Daoy (cell line): ENCODE measurements at regions not wholly inside any gene's neighbourhood (a gene's known extent, or its start where the extent isn't known, plus 50 kb on each side); places are given as distances from the start of the nearest gene placed in this dataset.

Source experiments
- DNase-seq: peaks from one replicate; pipeline ENCODE4 v3.0.0-alpha.2; 2015; ENCODE audit warnings: low read depth

- DNase-seq = no peak
These were observed 329.9 kb downstream of the FOXO1 start for GRCh38 chr13:40336228-40337221.

GRCh38 chr13:40337651-40338050, 328.8 kb downstream of the FOXO1 start:
- no peak for DNase-seq

GRCh38 chr13:40338217-40338616, 328.2 kb downstream of the FOXO1 start:
- DNase-seq = no peak

DNA sequence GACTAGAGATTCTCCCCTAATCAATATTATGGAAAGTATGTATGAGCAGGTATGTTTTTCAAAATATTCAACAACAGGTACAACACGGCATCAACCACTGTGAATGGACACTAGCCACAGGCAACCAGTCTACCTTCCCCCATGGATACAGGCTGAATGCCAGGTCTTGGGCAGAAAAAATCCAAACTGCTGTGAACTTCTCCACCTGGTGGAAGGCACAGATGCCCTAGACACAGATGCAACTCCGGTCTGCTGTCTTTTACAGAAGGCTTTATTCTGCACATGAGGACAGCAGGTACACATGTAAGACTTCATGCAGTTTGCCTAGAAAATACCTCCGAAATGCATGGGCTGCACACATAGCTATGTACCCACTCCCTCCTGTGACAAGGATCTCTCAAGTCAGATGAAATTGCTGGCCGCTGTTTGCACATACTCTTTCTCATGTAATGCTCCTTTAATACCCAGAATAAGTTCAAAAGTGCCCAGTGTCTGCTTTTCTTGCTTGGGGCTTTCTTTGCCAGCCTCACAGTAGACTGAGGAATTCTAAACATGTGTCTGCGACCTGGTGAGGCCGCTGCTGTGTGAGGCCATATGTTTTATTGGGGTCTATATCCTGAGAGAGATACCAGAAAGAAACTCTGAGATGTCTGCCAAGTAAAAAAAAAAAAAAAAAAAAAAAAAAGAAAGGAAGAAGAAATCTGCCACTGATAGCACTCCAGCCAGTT, 325.9 kb downstream of the FOXO1 start:
- no peak for DNase-seq

- no peak for DNase-seq
These were observed 325.4 kb downstream of the FOXO1 start for GRCh38 chr13:40341096-40341471.

DNA sequence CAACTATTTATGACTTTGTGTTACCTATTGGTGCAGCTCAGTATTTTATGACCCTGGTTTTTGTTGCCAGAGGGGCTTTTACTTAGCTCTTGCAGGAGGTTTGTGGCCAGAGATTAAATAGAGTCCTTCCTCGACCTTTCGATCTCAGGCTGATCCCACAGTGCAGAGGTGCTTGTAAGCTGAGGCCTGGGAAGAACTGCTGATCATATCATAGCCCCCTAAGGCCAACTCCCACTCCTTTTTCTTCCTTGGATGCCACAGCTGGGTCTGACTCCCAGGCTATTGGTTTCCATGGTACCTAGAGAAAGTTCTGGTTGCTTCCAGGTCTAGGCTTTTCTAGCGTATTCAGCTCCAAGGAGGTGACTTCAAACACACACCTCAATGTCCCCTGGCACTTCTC, 324.9 kb downstream of the FOXO1 start:
- DNase-seq = no peak

DNA sequence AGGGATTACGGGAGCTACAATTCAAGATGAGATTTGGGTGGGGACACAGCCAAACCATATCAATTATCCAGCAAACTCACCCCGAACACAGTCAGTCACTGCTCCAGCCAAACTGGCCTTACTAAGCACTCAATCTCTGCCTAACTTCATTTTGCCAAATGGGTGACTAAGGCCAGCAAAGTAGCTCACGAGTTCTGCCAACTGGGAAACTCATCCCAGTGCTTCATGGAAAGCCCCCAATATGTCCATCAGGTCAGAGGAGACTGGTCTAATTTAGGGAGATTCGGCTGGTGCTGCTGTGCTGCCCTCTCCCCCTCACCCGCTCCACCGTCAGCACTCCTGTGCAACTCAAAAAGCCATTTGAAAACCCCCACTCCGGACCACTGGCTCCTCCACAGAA, 324.0 kb downstream of the FOXO1 start:
- DNase-seq = no peak

- no peak for DNase-seq
These were observed 323.5 kb downstream of the FOXO1 start for GRCh38 chr13:40342901-40343300.

DNA sequence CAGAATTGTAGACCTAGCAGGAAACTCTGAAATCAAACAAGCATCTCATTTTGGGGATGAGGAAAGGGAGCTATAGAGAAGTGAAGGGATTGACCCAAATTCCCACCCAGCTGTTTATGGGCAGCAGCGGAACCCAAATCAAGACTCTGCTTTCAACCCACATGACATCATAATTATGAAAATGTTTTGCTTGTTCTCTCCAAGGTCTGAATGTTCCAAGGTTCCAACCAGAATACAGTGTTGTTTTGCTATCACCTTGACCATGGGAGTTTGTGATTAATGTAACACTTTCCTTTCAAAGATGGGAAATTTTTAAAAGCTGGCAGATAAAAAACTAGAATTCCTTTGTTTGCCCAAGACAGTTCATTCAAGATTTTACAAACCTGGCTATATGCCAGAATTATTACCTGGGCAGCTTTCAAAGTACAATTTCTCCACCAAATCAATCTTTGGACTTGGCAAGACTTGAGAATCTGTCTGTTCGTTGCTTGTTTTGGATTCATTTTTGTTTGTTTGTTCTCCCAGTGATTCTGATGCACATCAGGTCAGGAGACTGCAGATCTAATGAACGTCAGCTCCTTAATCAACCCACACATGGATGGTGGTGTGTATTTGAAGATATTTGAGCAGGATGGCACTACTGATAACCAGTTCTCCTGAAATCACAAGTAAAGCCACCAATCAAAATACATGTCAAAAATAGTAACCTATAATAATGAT, 322.7 kb downstream of the FOXO1 start:
- no peak for DNase-seq

- DNase-seq = no peak
These were observed 321.9 kb downstream of the FOXO1 start for GRCh38 chr13:40344270-40345148.

- DNase-seq = no peak
These were observed 321.3 kb downstream of the FOXO1 start for GRCh38 chr13:40345149-40345514.

DNA sequence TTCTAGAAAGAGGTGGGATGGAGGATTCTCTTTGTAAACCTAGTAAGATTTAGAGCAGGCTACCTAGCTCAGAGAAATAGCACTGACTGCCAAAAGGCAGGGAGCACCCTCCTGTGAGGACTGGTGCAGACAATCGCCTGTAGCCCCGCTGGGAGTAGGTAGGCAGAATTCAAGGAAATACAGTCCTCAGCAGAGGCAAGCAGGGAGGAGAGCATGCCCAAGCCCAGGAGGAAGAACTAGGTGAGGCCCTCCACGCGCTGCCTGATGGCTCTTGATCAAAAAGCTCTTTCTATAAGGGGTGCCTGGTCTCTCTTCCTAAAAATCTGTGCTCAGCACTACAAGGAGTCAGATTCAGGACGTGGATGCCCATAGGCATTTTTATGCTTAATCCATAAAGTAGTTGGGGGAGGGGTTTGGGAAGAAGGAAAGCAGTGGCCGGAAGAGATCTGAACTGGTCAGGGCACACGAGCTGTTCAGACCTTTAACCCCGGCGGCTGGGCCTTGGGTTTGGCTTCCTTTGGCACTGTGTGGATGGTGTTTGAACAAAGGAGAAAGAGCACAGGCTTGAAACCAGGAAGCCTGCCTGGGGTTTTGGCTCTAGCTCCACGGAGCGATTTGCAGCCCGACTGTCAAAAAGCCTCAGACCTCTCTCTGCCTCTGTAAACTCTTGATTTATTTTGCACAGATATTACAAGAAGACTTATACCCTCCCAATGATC, 320.6 kb downstream of the FOXO1 start:
- DNase-seq = no peak

DNA sequence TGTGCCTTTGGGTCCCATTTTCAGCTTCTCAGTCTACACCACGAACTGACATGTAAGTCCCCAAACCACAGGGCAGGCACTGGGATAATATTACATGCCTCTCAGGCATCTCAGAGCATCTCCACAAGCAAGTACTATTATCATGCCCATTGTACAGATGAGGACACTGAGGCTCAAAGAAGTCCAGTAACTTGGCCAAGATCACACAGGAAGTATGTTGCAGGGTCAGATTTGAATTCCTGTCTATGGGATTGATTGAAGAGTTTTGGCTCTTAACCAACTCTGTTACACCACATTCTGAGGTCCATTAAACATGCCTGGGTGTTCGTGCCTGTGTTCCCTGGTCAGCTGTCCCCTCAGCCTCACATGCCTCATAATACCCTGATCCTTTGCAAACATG, 319.8 kb downstream of the FOXO1 start:
- DNase-seq = no peak

DNA sequence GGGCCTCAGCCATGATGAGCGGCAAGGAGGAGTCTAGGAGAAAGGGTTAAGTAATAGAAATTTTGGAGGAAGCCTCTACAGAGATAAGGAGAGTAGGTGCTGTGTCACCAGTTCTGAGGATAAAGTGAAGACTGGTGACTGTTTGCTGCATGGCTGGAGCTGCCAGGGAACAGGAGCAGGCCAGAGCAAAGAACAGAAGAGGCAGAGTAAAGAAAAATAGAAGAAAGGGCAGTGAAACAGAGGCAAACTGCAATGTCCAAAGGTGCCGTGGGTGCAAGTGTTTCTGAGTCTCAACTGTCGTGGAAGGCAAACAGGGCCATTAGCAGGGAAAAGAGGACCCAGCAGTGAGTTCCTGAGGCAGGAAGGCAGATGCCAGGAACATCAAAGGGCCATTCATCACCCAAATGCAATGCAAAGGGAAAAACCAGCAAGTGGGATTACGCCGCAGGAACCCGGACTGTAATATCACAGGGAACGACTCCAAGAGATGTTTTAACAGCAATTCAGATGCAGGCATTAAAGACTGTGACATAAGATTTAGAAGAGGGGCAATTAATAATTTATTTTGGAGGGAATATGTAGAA, 318.3 kb downstream of the FOXO1 start:
- no peak for DNase-seq

DNA sequence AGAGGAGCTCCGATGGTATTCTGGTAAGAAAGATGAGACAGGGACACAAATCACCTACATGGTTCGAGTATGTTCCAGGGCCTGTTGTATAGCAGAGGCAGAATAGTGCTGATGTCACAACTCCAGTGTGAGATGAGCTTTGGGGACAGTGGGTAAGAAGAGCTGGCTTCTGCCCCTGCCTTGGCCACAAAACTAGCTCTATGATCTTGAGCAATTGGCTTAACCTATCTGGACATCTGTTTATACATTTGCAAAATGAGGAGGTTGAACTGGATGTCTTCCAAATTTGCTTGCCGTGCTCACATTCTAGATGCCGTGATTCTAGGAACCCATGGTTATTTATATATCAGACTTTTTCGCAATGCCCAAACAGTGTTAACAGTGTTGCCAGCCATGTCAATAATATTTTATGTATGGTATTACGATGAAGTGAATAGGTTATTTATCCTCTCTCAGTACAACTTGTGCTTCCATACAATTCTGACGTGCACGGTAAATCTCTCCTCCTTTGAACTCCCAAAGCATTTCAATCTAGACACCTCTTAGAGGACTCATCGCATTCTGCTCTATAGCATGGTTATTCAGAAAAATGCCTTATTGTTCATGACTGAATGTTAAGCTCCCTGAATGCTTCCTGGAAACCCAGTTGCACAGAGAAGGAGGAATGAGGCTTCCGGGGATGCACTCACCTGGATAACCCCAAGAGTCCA, 316.0 kb downstream of the FOXO1 start:
- DNase-seq = no peak

DNA sequence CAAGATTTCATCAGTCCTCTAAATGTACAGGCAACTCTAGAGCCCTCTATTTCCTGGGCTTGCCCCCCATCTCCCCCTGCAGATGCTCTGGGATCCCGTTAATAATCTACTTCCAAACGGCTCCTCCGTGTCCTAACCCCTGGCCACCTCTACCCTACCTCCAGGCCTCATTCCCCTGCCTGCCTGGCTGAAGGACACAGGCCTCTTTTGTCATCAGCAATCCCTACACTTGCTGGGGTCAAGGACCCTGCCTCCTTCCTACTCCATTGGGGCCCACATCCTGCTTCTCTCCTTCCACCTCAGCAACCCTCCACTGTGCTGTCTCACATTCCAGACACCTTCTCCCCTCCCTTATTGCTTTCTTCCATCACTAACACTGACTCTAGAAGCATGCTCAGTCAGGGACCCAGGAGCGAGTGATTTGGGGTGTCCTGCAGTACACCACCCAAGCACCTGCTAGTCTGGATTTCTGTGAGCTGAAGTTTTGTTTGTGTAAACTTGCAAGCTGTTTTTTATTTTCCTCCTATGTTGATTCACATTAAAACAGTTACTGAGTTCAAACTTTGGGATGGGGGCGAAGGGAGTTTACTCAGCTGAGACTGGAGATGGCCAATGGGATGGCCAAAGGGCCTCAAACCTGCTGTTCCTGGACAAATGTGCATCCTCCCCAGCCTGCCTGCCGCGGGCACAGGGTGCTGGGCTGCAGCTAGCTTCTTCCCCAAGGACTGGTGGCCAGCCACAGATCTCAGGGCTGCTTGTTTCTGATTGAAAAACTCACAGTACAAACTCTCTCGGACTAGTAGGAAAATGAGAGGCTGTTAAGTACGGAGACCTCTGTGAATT, 314.7 kb downstream of the FOXO1 start:
- no peak for DNase-seq

DNA sequence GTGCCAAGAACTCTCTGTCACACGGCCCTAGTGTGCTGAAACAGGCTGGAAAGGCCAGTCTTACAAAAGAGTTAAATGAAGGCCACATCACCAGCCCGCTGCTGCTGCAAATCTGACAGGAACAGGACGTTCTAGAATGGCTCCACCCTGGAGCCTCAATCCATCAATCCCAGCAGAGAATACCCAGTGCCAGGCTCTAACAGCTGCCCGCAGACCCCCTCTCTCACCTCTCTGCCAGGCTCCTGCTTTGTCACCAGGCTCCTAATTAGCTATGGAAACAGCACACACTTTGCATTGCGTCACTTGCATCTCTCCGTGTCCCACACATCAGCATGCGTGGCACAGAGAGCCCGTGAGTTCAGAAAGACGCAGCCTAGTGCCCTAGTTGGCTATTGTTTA, 314.1 kb downstream of the FOXO1 start:
- no peak for DNase-seq

- no peak for DNase-seq
These were observed 313.5 kb downstream of the FOXO1 start for GRCh38 chr13:40352802-40353562.
